ENCODE measurements at regions not wholly inside any gene's neighbourhood (a gene's known extent, or its start where the extent isn't known, plus 50 kb on each side); places are given as distances from the start of the nearest gene placed in this dataset.

DNA sequence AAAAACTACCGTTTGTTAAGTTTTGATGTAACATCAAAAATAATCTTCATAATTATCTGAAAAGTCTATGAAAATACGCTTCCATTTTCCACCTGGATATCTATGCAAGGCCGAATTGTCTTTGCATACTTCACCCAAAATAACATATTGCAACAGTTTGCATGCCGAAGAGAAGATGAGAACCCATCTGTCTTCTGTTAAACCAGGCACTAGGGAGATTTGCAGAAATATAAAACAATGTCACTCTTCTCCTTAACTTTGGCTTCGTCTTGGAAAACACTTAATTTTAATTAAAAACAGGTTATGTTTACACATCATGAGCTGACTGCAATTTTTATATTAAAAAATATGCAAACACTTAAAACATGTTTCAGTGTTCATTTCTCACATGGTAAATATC is 1325.8 kb downstream of the TBC1D22A start:
- no peak overlapping the region for H3K4me3 Mint-ChIP-seq
- no peak overlapping the region for H3K27ac Mint-ChIP-seq
- no peaks in the 10 kb centered on the region for H3K36me3 Mint-ChIP-seq
- peaks cover 42 to 60% of the 10 kb centered on the region in 2 donors for H3K4me1 Mint-ChIP-seq
- no peaks in the 10 kb centered on the region for H3K9me3 Mint-ChIP-seq
- no peak for DNase-seq
- peaks cover 6 to 7% of the 10 kb centered on the region in 2 donors for H3K27me3 Mint-ChIP-seq
- no peak for ATAC-seq (replicated peaks)

DNA sequence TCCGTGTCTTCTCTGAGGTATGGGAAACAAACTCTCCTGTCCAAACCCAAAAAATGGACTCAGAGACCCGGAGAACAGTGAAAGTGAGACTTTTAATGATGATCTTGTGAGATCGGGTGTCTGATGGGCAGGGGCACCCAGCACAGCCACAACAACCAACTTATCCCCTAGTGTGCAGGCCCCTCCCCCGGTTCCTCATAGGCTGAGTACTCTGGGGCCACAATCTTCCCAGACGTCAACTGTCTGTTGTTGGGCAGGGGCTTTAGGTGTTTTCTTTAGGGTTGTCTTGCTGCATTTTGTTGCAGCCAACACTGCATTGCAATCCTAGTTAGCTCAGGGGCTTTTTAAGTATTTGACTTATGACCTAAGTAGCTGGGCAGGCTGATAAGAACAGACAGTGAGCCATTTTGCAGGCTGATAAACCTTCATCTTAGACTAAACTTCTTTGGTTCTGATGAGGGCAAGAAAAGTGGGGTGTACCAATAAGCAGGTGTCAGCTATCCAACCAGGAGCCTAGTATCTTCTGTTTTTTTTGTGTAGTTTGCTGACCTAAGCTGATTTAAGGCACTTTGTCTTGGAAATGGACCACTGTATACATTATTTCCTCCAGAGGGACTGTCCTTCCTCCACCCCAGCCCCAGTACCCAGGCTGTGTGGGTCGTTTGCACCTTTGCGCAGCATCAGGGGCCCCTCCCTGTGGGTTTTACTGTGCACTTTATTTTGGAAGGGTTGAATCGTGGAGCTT is 1323.6 kb downstream of the TBC1D22A start:
- H3K9me3 Mint-ChIP-seq = no peaks in the 10 kb centered on the region
- peak overlapping the region; percentile 14 for H3K27ac Mint-ChIP-seq
- ATAC-seq (replicated peaks) (no peak), DNase-seq (no peak)
- H3K4me1 Mint-ChIP-seq = peaks cover 42 to 52% of the 10 kb centered on the region in 2 donors
- H3K36me3 Mint-ChIP-seq = no peaks in the 10 kb centered on the region
- no peak overlapping the region for H3K4me3 Mint-ChIP-seq
- peaks cover 12 to 16% of the 10 kb centered on the region in 2 donors for H3K27me3 Mint-ChIP-seq

DNA sequence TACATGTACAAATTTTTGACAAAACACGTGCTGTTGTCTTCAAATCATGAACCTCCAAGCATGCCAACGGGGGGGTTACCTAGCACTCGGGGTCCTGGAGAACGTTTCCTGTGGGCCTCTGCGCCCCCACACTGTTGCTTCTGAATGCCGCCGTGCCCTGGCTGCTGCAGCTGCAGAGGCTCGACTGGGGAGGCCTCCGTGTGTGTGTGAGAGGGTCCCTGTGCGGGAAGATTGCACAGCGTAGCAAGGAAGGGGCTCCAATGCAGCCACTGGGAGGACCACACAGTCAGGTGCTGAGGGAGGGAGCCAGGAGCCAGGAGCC is 1322.2 kb downstream of the TBC1D22A start:
- peak overlapping the region; percentile 37 for H3K27ac Mint-ChIP-seq
- peaks cover 20 to 21% of the 10 kb centered on the region in 2 donors for H3K27me3 Mint-ChIP-seq
- H3K4me1 Mint-ChIP-seq = peaks cover 32 to 52% of the 10 kb centered on the region in 2 donors
- no peaks in the 10 kb centered on the region for H3K9me3 Mint-ChIP-seq
- H3K4me3 Mint-ChIP-seq = no peak overlapping the region
- peak in 1 of 2 donors; percentile 4 for ATAC-seq (replicated peaks)
- no peaks in the 10 kb centered on the region for H3K36me3 Mint-ChIP-seq
- DNase-seq = no peak

DNA sequence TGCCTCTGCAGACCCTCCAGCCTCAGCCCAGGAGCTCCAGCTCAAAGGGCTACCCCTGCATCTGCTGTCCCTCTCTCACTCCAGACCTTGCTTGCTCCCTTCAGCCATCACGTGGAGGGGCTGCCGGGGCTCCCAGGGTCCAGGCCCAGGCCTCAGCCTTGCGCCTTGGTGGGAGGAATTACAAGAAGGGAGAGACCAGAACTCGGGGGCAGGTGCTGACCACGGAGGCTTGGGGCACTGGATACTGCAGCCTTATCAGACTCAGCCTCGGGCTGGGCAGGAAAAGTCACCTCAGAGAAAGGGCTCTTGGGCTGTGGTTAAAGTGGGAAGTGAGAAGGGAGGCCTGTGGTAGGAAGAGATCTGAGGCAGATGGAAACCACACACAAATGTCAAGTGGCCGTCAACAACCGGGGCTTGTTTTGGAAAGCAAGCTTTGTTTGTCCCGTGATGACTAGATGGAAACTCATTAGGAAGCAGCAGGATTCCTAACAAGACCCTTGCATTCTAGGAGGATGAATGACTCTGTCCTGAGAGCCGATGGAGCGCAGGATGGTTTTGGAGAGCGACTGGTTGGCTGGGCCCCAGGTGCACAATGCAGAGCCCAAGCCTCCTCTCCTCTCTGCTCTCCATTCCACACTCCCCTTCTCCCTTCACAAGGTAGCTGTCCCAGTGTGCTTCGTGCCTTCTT is 1321.7 kb downstream of the TBC1D22A start:
- no peaks in the 10 kb centered on the region for H3K9me3 Mint-ChIP-seq
- no peaks in the 10 kb centered on the region for H3K36me3 Mint-ChIP-seq
- H3K4me3 Mint-ChIP-seq = peak overlapping the region; percentile 5 to 7
- ATAC-seq (replicated peaks) (peak; percentile 88 to 92), DNase-seq (peak; percentile 39)
- H3K4me1 Mint-ChIP-seq = peaks cover 33 to 56% of the 10 kb centered on the region in 2 donors
- peaks cover 24 to 25% of the 10 kb centered on the region in 2 donors for H3K27me3 Mint-ChIP-seq
- H3K27ac Mint-ChIP-seq = no peak overlapping the region

DNA sequence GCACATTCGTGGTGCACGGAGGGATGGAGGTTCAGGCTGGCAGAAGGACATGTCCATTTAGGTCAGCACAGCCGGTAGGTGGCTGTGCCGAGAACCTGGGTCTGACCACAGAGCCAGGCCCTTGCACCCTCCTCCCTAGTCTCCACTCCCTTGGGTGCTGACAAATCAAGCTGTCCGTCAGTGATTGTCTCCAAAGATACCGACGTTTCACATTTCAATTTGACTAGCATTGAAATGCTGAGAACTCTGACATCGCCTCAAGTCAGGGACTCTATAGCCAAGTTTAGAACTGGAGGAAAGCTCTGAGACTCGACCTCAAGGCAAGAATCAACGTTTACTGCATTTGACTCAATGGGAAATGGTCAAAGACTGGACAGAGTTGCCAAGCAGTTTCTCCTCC is 1321.1 kb downstream of the TBC1D22A start:
- Mint-ChIP-seq H3K36me3 (no peaks in the 10 kb centered on the region), H3K27me3 (peaks cover 24 to 32% of the 10 kb centered on the region in 2 donors), H3K4me3 (no peak overlapping the region), H3K9me3 (no peaks in the 10 kb centered on the region), H3K4me1 (peaks cover 40 to 63% of the 10 kb centered on the region in 2 donors), H3K27ac (no peak overlapping the region)
- DNase-seq = no peak
- peak; percentile 12 to 20 for ATAC-seq (replicated peaks)

DNA sequence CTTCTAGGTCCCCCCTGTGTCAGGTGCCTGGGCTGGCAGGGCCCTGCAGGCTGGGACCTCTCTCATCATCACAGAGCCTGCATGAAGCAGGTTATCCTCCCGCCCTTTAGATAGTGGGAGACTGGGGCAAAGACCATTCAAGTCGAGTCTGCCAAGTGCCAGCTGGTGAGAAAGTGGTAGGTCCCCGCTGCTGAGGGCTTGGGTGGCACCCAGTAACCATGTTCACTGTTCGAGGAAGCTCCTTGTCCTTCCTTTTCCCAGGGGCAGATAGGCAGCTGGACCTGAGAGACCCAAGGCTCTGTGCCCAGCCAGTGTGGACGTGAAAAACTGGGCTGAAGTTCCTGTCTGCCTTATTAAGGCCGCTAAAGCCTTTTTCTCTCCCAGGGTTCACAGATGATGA is 1319.8 kb downstream of the TBC1D22A start:
- peaks cover 44 to 69% of the 10 kb centered on the region in 2 donors for H3K4me1 Mint-ChIP-seq
- H3K9me3 Mint-ChIP-seq = no peaks in the 10 kb centered on the region
- H3K4me3 Mint-ChIP-seq = no peak overlapping the region
- H3K36me3 Mint-ChIP-seq = no peaks in the 10 kb centered on the region
- H3K27me3 Mint-ChIP-seq = peaks cover 24 to 37% of the 10 kb centered on the region in 2 donors
- ATAC-seq (replicated peaks) = no peak
- H3K27ac Mint-ChIP-seq = no peak overlapping the region
- no peak for DNase-seq

DNA sequence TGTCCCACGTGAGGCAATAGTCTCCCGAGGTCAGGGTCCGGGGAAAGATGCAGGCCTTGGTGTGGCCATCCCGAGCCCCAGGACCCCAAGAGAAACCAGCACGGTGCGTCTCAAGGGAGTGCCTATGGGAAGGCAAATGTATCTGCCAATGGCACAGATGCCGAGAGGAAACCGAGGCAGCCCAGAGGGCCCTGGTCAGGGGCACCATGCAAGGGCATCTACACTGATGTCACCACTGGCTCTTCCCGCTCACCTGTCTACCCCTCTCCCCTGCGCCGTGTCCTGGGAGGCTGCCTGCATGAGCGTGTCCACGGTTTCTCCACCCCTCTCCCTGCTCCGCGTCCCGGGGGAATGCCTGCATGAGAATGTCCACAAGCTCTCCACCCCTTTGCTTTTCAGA is 1318.8 kb downstream of the TBC1D22A start:
- H3K27ac Mint-ChIP-seq = no peak overlapping the region
- peaks cover 49 to 78% of the 10 kb centered on the region in 2 donors for H3K4me1 Mint-ChIP-seq
- no peak for ATAC-seq (replicated peaks)
- no peak overlapping the region for H3K4me3 Mint-ChIP-seq
- DNase-seq = no peak
- peaks cover 31 to 42% of the 10 kb centered on the region in 2 donors for H3K27me3 Mint-ChIP-seq
- H3K36me3 Mint-ChIP-seq = no peaks in the 10 kb centered on the region
- H3K9me3 Mint-ChIP-seq = no peaks in the 10 kb centered on the region

DNA sequence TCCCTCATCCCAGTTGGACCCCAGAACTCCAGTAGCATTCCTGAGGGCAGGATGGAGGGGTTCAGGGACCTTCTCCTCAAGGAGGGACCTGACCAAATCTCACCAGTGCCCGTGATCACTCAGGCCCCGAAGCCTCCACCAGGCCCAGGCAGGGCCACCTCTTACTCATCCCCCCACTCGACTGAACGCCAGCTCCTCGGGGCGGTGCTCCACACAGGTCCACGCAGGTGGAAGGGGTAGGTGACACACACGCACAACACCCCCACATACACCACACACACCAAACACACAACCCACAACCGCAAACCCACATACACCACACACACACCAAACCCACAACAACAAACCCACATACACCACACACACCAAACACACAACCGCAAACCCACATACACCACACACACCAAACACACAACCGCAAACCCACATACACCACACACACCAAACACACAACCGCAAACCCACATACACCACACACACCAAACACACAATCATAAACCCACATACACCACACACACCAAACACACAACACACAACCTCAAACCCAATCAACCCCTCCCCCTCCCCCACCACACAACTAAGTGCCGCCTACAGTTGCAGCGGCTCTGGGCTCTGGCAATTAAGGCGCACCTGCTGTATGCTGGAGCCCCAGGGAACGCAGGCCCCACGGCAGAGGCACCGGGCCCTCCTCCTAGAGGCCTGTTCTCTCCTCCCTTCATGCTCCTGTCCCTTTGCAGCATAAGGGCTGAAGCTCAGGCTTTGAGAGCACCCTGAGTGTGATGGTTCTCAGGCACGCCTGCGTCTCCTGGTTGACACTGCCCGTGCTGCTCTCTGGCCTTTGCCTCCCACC is 1318.1 kb downstream of the TBC1D22A start:
- Mint-ChIP-seq H3K9me3 (no peaks in the 10 kb centered on the region), H3K27ac (peak overlapping the region; percentile 81), H3K36me3 (no peaks in the 10 kb centered on the region), H3K4me3 (no peak overlapping the region), H3K27me3 (peaks cover 33 to 46% of the 10 kb centered on the region in 2 donors), H3K4me1 (peaks cover 48 to 71% of the 10 kb centered on the region in 2 donors)
- DNase-seq (no peak), ATAC-seq (replicated peaks) (no peak)

DNA sequence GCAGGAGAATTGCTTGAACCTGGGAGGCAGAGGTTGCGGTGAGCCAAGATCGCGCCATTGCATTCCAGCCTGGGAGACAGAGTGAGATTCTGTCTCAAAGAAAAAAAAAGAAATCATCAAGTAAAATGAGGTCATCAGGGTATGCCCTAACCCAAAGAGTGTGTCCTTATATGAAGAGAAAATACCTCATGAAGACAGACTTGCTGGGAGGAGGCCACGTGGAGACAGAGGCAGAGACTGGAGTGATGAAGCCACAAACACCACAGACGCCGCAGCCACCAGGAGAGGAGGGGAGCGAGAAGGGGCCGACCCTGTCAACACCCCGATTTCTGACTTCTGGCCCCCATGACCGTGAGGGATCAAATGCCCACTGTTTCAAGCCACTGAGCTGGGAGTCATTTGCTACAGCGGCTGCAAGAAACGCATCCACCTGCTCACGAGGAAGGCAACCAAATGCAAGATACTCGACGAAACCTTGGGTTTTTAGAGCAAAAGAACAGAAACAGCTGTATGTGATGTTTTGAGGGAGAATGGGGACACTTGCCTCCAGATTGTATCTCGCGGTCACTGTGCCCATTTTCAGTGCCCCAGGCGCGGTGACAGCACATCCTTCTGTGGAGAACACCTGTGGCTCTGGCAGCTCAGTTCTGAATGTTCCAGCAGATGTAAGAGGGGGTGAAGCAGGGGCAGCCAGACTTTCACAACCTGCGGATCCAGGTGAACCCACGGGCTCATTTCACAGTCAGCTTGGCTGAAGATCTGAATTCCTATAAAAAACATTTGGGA is 1317.2 kb downstream of the TBC1D22A start:
- Mint-ChIP-seq H3K27ac (no peak overlapping the region), H3K4me3 (no peak overlapping the region), H3K9me3 (no peaks in the 10 kb centered on the region), H3K36me3 (peaks cover 0 to 3% of the 10 kb centered on the region in 2 donors), H3K4me1 (peaks cover 43 to 62% of the 10 kb centered on the region in 2 donors), H3K27me3 (peaks cover 38 to 50% of the 10 kb centered on the region in 2 donors)
- ATAC-seq (replicated peaks) (no peak), DNase-seq (no peak)

DNA sequence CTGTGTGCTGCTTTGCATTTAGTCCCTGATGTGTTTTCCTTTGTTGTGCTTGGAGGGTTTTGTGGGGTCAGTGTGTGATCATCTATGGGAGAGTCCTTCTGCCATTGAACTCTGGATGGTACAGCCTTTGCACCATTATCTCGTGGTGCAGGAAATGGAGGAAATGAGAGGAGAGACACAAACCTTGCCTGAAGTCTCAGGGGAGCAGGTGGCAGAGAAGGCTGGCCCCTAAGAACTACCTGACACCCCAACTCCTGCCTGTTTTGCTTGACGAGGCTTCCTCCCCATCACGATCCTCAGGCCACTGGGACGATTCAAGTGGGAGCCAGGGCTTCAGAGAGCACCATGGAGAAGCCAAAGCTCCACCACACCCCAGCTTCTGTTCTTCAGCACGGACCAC is 1316.4 kb downstream of the TBC1D22A start:
- peaks cover 34 to 54% of the 10 kb centered on the region in 2 donors for H3K4me1 Mint-ChIP-seq
- H3K9me3 Mint-ChIP-seq = no peaks in the 10 kb centered on the region
- H3K36me3 Mint-ChIP-seq = peaks cover 0 to 4% of the 10 kb centered on the region in 2 donors
- H3K27me3 Mint-ChIP-seq = peaks cover 39 to 57% of the 10 kb centered on the region in 2 donors
- H3K4me3 Mint-ChIP-seq = no peak overlapping the region
- ATAC-seq (replicated peaks) (no peak), DNase-seq (no peak)
- no peak overlapping the region for H3K27ac Mint-ChIP-seq

DNA sequence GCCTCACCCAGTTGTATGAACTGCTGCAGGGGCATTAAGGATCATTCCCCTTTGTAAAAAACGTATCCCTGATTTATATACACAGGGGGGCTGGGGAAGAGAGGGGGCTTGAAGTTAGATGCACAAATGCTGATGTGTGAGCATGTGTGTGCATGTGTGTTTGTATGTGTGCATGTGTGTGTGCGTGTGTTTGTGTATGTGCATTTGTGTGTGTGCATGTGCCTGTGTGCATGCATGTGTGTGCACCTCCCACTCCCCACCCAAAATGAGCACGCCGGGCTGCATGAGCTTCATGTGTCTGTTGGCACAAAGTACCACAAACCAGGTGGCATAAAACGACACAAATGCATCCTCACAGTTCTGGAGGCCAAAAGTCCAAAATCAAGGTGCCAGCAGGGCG is 1315.2 kb downstream of the TBC1D22A start:
- Mint-ChIP-seq H3K4me3 (no peak overlapping the region), H3K9me3 (peaks cover 0 to 2% of the 10 kb centered on the region in 2 donors), H3K4me1 (peaks cover 25 to 49% of the 10 kb centered on the region in 2 donors), H3K27me3 (peaks cover 44 to 57% of the 10 kb centered on the region in 2 donors), H3K27ac (no peak overlapping the region), H3K36me3 (peaks cover 0 to 4% of the 10 kb centered on the region in 2 donors)
- DNase-seq (no peak), ATAC-seq (replicated peaks) (no peak)

DNA sequence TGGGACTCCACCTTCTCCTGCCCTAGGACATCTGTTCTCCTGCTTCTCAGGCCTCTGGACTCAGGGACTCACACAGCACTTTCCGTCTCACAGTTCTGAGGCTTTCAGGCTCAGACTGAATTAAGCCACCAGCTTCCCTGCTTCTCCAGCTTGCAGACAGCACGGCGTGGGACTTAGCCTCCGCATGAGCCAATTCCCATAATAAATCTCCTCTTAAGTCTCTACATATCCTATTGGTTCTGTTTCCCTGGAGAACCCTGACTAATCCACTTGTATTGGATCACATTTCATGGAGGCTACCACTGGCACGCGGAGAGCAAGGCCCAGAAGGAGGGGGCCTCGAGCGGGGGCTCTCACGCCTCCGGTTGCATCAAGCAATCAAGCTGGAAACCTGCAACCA is 1313.6 kb downstream of the TBC1D22A start:
- no peak overlapping the region for H3K4me3 Mint-ChIP-seq
- peaks cover 37 to 47% of the 10 kb centered on the region in 2 donors for H3K27me3 Mint-ChIP-seq
- peaks cover 22 to 60% of the 10 kb centered on the region in 2 donors for H3K4me1 Mint-ChIP-seq
- H3K36me3 Mint-ChIP-seq = peaks cover 0 to 4% of the 10 kb centered on the region in 2 donors
- DNase-seq (no peak), ATAC-seq (replicated peaks) (no peak)
- H3K9me3 Mint-ChIP-seq = peaks cover 0 to 2% of the 10 kb centered on the region in 2 donors
- H3K27ac Mint-ChIP-seq = no peak overlapping the region

DNA sequence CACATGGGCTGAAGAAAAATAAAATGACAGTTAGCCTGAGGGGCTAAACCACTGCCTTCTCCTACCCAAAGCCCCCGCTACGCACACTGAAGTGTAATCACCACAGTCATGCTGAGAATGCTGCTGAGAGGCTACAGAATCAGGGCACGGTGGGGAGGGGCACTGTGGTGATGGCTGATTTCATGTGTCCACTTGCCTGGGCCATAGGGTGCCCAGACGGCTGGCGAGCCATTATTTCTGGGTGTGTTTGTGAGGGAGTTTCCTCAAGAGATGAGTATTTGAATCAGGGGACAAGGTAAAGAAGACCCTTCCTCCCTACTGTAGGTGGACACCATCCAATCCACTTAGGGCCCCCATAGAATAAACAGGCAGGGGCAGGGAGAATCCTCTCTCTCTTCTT is 1313.2 kb downstream of the TBC1D22A start:
- peaks cover 0 to 4% of the 10 kb centered on the region in 2 donors for H3K36me3 Mint-ChIP-seq

More for the DNA sequence above, 1313.2 kb downstream of the TBC1D22A start:
- H3K9me3 Mint-ChIP-seq = peaks cover 0 to 2% of the 10 kb centered on the region in 2 donors
- H3K4me3 Mint-ChIP-seq = no peak overlapping the region
- ATAC-seq (replicated peaks) (no peak), DNase-seq (no peak)
- H3K4me1 Mint-ChIP-seq = peaks cover 22 to 56% of the 10 kb centered on the region in 2 donors
- no peak overlapping the region for H3K27ac Mint-ChIP-seq
- H3K27me3 Mint-ChIP-seq = peaks cover 33 to 44% of the 10 kb centered on the region in 2 donors
